ENCODE measurements at regions not wholly inside any gene's neighbourhood (a gene's known extent, or its start where the extent isn't known, plus 50 kb on each side); places are given as distances from the start of the nearest gene placed in this dataset.

GRCh38 chr9:24413651-24414050 is 132.0 kb downstream of the IZUMO3 start:
- TF ChIP-seq, protein P1, sequence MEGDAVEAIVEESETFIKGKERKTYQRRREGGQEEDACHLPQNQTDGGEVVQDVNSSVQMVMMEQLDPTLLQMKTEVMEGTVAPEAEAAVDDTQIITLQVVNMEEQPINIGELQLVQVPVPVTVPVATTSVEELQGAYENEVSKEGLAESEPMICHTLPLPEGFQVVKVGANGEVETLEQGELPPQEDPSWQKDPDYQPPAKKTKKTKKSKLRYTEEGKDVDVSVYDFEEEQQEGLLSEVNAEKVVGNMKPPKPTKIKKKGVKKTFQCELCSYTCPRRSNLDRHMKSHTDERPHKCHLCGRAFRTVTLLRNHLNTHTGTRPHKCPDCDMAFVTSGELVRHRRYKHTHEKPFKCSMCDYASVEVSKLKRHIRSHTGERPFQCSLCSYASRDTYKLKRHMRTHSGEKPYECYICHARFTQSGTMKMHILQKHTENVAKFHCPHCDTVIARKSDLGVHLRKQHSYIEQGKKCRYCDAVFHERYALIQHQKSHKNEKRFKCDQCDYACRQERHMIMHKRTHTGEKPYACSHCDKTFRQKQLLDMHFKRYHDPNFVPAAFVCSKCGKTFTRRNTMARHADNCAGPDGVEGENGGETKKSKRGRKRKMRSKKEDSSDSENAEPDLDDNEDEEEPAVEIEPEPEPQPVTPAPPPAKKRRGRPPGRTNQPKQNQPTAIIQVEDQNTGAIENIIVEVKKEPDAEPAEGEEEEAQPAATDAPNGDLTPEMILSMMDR (IDR thresholded peaks at IDR 0.05), result no peak
- no peak for TF ChIP-seq POLR2A (IDR thresholded peaks at IDR 0.05)
- TF ChIP-seq EP300 (IDR thresholded peaks at IDR 0.05), result no peak
- TF ChIP-seq POLR2AphosphoS5 (IDR thresholded peaks at IDR 0.05), result no peak

Data from sigmoid colon (tissue), 4 donors.